ENCODE measurements at regions not wholly inside any gene's neighbourhood (a gene's known extent, or its start where the extent isn't known, plus 50 kb on each side); places are given as distances from the start of the nearest gene placed in this dataset.

DNA sequence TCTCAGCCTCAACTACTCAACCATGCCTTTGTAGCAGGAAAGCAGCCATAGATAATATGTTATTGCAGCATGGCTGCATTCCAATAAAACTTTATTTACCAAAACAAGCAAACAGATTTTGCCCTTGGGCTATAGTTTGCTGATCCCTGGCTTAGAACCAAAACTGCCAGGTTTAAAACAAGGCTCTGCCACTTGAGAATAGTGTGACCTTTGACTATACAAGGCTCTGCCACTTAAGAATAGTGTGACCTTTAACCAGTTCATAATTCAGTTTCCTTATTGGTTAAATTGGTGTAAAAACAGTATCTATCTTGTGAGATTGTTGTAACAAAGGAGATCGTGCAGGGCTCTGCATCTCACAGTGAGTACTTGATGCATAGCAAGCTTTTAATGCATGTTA, 217.3 kb upstream of the MTNR1B start:
- Histone ChIP-seq H3K4me2 (no peak overlapping the region), H3K36me3 (ENCODE audit: insufficient read depth) (no peaks in the 10 kb centered on the region), H3K27ac (ENCODE audit: low read depth) (no peak overlapping the region), H3K9me2 (ENCODE audit: insufficient read depth) (no peaks in the 10 kb centered on the region), H3F3A (replicated peaks; ENCODE audit: low read depth) (no peaks in the 10 kb centered on the region), H3K27me3 (ENCODE audit: insufficient read depth) (no peaks in the 10 kb centered on the region), H3K4me1 (ENCODE audit: insufficient read depth) (peaks cover 7% of the 10 kb centered on the region; the same call in 1 of the 2 replicates), H4K20me1 (replicated peaks; ENCODE audit: insufficient read depth) (no peaks in the 10 kb centered on the region), H2AFZ (no peak overlapping the region), H3K79me2 (replicated peaks; ENCODE audit: insufficient read depth) (no peaks in the 10 kb centered on the region), H3K4me3 (no peak overlapping the region)
- Mint-ChIP-seq H3K27me3 (ENCODE audit: insufficient read depth, low read depth, poor library complexity) (peaks cover 12% of the 10 kb centered on the region), H3K4me1 (peaks cover 10% of the 10 kb centered on the region; the same call in 2 of the 3 replicates), H3K9me3 (peaks cover 9% of the 10 kb centered on the region), H3K4me3 (no peak overlapping the region), H3K36me3 (ENCODE audit: low read depth) (peaks cover 9% of the 10 kb centered on the region; the same call in 2 of the 3 replicates), H3K27ac (no peak overlapping the region)
- DNase-seq (ENCODE audit: low spot score), result no peak
- TF ChIP-seq ZNF331 (CRISPR knock-in tag; IDR thresholded peaks at IDR 0.05; ENCODE audit: low read depth) (no peak), EZH2 (IDR thresholded peaks at IDR 0.05; ENCODE audit: low read depth, unreplicated experiment) (no peak), STAT1 (IDR thresholded peaks at IDR 0.05; ENCODE audit: unreplicated experiment) (no peak), CREB1 (CRISPR knock-in tag; IDR thresholded peaks at IDR 0.05; ENCODE audit: low read depth) (no peak), POLR2AphosphoS5 (IDR thresholded peaks at IDR 0.05; ENCODE audit: low read depth) (no peak), NANOG (IDR thresholded peaks at IDR 0.05; ENCODE audit: borderline replicate concordance) (no peak)
- TF ChIP-seq, protein P1, sequence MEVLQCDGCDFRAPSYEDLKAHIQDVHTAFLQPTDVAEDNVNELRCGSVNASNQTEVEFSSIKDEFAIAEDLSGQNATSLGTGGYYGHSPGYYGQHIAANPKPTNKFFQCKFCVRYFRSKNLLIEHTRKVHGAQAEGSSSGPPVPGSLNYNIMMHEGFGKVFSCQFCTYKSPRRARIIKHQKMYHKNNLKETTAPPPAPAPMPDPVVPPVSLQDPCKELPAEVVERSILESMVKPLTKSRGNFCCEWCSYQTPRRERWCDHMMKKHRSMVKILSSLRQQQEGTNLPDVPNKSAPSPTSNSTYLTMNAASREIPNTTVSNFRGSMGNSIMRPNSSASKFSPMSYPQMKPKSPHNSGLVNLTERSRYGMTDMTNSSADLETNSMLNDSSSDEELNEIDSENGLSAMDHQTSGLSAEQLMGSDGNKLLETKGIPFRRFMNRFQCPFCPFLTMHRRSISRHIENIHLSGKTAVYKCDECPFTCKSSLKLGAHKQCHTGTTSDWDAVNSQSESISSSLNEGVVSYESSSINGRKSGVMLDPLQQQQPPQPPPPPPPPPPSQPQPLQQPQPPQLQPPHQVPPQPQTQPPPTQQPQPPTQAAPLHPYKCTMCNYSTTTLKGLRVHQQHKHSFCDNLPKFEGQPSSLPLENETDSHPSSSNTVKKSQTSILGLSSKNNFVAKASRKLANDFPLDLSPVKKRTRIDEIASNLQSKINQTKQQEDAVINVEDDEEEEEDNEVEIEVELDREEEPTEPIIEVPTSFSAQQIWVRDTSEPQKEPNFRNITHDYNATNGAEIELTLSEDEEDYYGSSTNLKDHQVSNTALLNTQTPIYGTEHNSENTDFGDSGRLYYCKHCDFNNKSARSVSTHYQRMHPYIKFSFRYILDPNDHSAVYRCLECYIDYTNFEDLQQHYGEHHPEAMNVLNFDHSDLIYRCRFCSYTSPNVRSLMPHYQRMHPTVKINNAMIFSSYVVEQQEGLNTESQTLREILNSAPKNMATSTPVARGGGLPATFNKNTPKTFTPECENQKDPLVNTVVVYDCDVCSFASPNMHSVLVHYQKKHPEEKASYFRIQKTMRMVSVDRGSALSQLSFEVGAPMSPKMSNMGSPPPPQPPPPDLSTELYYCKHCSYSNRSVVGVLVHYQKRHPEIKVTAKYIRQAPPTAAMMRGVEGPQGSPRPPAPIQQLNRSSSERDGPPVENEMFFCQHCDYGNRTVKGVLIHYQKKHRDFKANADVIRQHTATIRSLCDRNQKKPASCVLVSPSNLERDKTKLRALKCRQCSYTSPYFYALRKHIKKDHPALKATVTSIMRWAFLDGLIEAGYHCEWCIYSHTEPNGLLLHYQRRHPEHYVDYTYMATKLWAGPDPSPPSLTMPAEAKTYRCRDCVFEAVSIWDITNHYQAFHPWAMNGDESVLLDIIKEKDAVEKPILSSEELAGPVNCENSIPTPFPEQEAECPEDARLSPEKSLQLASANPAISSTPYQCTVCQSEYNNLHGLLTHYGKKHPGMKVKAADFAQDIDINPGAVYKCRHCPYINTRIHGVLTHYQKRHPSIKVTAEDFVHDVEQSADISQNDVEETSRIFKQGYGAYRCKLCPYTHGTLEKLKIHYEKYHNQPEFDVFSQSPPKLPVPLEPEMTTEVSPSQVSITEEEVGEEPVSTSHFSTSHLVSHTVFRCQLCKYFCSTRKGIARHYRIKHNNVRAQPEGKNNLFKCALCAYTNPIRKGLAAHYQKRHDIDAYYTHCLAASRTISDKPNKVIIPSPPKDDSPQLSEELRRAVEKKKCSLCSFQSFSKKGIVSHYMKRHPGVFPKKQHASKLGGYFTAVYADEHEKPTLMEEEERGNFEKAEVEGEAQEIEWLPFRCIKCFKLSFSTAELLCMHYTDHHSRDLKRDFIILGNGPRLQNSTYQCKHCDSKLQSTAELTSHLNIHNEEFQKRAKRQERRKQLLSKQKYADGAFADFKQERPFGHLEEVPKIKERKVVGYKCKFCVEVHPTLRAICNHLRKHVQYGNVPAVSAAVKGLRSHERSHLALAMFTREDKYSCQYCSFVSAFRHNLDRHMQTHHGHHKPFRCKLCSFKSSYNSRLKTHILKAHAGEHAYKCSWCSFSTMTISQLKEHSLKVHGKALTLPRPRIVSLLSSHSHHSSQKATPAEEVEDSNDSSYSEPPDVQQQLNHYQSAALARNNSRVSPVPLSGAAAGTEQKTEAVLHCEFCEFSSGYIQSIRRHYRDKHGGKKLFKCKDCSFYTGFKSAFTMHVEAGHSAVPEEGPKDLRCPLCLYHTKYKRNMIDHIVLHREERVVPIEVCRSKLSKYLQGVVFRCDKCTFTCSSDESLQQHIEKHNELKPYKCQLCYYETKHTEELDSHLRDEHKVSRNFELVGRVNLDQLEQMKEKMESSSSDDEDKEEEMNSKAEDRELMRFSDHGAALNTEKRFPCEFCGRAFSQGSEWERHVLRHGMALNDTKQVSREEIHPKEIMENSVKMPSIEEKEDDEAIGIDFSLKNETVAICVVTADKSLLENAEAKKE (CRISPR knock-in tag; IDR thresholded peaks at IDR 0.05), result no peak
- TF ChIP-seq, protein P2, sequence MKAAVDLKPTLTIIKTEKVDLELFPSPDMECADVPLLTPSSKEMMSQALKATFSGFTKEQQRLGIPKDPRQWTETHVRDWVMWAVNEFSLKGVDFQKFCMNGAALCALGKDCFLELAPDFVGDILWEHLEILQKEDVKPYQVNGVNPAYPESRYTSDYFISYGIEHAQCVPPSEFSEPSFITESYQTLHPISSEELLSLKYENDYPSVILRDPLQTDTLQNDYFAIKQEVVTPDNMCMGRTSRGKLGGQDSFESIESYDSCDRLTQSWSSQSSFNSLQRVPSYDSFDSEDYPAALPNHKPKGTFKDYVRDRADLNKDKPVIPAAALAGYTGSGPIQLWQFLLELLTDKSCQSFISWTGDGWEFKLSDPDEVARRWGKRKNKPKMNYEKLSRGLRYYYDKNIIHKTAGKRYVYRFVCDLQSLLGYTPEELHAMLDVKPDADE (IDR thresholded peaks at IDR 0.05), result no peak
- no peak for ATAC-seq

Measured in GM23338 (cell line).